ENCODE measurements at regions not wholly inside any gene's neighbourhood (a gene's known extent, or its start where the extent isn't known, plus 50 kb on each side); places are given as distances from the start of the nearest gene placed in this dataset.

- no peaks in the 10 kb centered on the region for H3K36me3 Mint-ChIP-seq (ENCODE audit: unreplicated experiment)
- no peaks in the 10 kb centered on the region for H3K27me3 Mint-ChIP-seq (ENCODE audit: unreplicated experiment)
- H3K4me1 Mint-ChIP-seq (ENCODE audit: unreplicated experiment), result peaks cover 11% of the 10 kb centered on the region
- no peak for DNase-seq (ENCODE audit: extremely low spot score, unreplicated experiment)
- H3K4me3 Mint-ChIP-seq (ENCODE audit: unreplicated experiment), result no peak overlapping the region
- TF ChIP-seq CTCF (IDR thresholded peaks at IDR 0.05), result no peak
- H3K9me3 Mint-ChIP-seq (ENCODE audit: unreplicated experiment), result no peaks in the 10 kb centered on the region
- H3K27ac Mint-ChIP-seq (ENCODE audit: unreplicated experiment), result no peak overlapping the region
These were observed 96.2 kb upstream of the IRF2BP2 start for GRCh38 chr1:234706199-234706598.

- Mint-ChIP-seq H3K9me3 (ENCODE audit: unreplicated experiment) (no peaks in the 10 kb centered on the region), H3K4me1 (ENCODE audit: unreplicated experiment) (peaks cover 11% of the 10 kb centered on the region), H3K27me3 (ENCODE audit: unreplicated experiment) (no peaks in the 10 kb centered on the region), H3K4me3 (ENCODE audit: unreplicated experiment) (no peak overlapping the region), H3K27ac (ENCODE audit: unreplicated experiment) (no peak overlapping the region), H3K36me3 (ENCODE audit: unreplicated experiment) (no peaks in the 10 kb centered on the region)
- no peak for TF ChIP-seq CTCF (IDR thresholded peaks at IDR 0.05)
- DNase-seq (ENCODE audit: extremely low spot score, unreplicated experiment), result no peak
These were observed 95.6 kb upstream of the IRF2BP2 start for GRCh38 chr1:234705615-234706014.

- Mint-ChIP-seq H3K9me3 (ENCODE audit: unreplicated experiment) (no peaks in the 10 kb centered on the region), H3K27me3 (ENCODE audit: unreplicated experiment) (no peaks in the 10 kb centered on the region), H3K4me1 (ENCODE audit: unreplicated experiment) (peaks cover 22% of the 10 kb centered on the region), H3K27ac (ENCODE audit: unreplicated experiment) (no peak overlapping the region), H3K36me3 (ENCODE audit: unreplicated experiment) (no peaks in the 10 kb centered on the region), H3K4me3 (ENCODE audit: unreplicated experiment) (no peak overlapping the region)
- peak; percentile 46 for DNase-seq (ENCODE audit: extremely low spot score, unreplicated experiment)
- no peak for TF ChIP-seq CTCF (IDR thresholded peaks at IDR 0.05)
These were observed 94.3 kb upstream of the IRF2BP2 start for GRCh38 chr1:234704106-234704887.

- Mint-ChIP-seq H3K27me3 (ENCODE audit: unreplicated experiment) (no peaks in the 10 kb centered on the region), H3K9me3 (ENCODE audit: unreplicated experiment) (no peaks in the 10 kb centered on the region), H3K4me3 (ENCODE audit: unreplicated experiment) (no peak overlapping the region), H3K27ac (ENCODE audit: unreplicated experiment) (no peak overlapping the region), H3K4me1 (ENCODE audit: unreplicated experiment) (peaks cover 12% of the 10 kb centered on the region), H3K36me3 (ENCODE audit: unreplicated experiment) (no peaks in the 10 kb centered on the region)
- TF ChIP-seq CTCF (IDR thresholded peaks at IDR 0.05), result no peak
- no peak for DNase-seq (ENCODE audit: extremely low spot score, unreplicated experiment)
These were observed 92.5 kb upstream of the IRF2BP2 start for GRCh38 chr1:234702342-234703000.

- Mint-ChIP-seq H3K9me3 (ENCODE audit: unreplicated experiment) (no peaks in the 10 kb centered on the region), H3K27ac (ENCODE audit: unreplicated experiment) (no peak overlapping the region), H3K4me1 (ENCODE audit: unreplicated experiment) (peaks cover 10% of the 10 kb centered on the region), H3K27me3 (ENCODE audit: unreplicated experiment) (no peaks in the 10 kb centered on the region), H3K36me3 (ENCODE audit: unreplicated experiment) (no peaks in the 10 kb centered on the region), H3K4me3 (ENCODE audit: unreplicated experiment) (no peak overlapping the region)
- no peak for DNase-seq (ENCODE audit: extremely low spot score, unreplicated experiment)
- TF ChIP-seq CTCF (IDR thresholded peaks at IDR 0.05), result no peak
These were observed 91.9 kb upstream of the IRF2BP2 start for GRCh38 chr1:234701737-234702341.

Data from osteocyte (in vitro differentiated cells).